GM21825 (cell line): ENCODE measurements at regions not wholly inside any gene's neighbourhood (a gene's known extent, or its start where the extent isn't known, plus 50 kb on each side); places are given as distances from the start of the nearest gene placed in this dataset.

Source experiments
- ATAC-seq: cut with Tn5 transposase; IDR thresholded peaks from one replicate; pipeline ENCODE4 v1.9.1; 2021; ENCODE audit warnings: mild to moderate bottlenecking, moderate library complexity; ENCODE audit not compliant: unreplicated experiment

DNA sequence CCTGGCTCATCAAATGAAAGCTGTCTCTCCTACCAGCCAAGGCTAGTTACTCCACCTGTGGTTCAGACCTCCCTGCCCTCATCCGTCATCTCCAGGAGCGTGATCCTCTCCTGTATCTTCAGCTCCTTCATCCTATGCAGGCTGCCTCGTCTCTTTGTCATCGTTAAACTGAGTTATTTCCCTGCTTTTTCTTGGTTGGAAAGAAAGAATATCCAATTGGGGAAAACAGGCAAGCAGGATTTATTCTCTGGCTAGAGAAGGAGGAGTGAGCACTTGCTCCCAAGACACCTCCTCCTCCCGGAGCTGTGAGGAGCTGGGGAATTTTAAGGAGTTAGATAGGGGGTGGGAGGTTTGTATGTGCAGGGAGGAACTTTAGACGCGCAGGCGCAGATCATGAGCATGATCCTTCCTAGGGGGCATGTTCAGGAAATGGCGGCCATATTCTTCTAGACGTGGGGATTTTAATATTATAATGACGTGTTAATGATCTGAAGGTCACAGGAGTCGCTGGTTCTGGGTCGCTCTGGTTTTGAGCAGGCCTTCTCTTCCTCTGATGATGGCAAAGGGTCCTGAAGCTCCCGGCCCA, 156.4 kb upstream of the KL start:
- no peak for ATAC-seq

DNA sequence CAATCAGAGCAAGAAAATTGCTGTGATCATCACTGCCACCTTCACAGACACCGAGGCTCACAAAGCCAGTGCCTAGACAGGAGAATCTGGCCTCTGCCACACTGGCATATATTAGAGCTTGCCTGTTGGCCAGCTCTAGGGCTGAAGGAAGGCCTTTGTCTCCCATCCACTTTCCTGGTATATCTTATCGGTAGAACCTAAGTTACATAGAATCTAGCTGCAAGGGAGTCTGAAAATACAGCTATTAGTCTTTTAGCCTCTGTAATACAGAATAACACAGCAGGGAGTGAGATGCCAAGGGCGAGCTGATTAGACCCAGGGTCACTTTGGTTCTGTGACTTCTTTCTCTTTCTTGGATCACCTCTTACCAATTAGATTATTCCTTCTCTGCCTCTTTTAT, 154.9 kb upstream of the KL start:
- ATAC-seq, result no peak

DNA sequence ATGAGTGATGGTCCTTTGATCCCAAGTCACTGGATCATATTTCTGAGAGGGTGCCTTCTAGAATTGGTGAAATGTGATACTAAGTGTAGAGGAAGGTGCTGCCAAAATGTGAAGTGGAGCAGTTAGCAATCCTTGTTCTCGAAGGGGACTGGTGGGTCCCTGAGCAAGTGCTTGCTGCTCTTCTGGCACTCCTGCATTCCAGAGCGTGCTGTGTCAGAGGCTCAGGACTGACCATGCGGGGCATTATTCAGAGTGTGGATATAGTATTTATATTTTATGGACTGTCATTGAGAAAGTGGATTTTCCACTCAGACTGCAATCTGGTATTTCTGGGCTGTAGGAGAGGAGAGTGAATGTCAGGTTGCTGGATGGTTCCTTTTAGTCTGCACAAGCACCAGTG, 152.6 kb upstream of the KL start:
- ATAC-seq, result no peak

DNA sequence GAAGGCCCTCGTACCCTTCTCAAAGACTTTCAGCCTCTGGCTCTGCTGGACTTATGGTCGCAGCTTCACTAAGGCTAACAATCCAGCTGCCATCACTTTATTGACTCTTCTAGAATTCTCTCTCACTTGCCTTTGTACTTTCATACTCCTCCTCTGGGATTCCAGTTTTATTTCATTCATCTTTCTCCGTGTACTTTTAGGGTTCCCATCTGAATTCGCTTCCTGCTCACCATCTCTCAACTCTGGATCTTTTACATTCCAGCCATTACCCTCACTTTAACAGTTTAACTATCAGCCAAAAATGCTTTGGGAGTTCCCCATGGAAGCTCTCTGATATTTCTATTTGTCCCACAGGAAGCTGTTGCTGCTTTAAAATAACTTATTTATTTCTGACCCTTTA, 149.3 kb upstream of the KL start:
- ATAC-seq, result no peak

DNA sequence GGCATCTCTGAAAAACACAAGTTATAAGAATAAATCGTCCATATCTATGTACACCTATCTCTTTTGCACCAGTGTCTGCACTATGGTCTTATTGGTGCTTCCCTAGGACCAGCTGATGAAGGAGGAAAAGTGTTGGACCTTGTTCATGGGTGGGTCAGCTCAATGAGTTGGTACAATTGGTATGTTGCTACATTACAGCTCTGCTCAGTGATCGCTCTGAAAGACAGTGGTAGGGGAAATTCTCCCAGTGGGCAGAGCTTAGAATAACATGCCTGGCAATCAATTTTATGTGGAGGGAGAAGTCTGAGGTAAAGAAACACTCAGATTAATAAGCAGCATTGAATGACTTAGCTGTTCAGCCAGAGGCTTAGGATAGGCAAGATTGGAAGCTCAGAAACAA, 138.7 kb upstream of the KL start:
- no peak for ATAC-seq

DNA sequence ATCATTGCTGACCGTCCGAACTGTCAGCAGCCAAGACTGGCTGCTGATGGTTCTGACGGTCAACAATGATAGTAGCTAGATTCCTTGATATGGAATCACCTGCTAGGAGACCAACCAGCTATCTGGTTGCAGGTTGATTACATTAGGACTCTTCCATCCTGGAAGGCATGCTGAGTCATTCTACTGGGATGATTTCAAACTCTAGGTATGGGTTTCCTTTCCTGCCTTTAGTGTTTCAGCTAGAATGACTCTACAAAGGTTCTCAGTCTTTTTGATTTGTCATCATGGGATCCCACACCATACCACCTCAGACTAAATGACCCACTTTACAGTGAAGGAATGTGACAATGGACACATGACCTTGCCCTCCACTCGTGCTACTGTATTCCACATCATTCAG, 138.1 kb upstream of the KL start:
- no peak for ATAC-seq

DNA sequence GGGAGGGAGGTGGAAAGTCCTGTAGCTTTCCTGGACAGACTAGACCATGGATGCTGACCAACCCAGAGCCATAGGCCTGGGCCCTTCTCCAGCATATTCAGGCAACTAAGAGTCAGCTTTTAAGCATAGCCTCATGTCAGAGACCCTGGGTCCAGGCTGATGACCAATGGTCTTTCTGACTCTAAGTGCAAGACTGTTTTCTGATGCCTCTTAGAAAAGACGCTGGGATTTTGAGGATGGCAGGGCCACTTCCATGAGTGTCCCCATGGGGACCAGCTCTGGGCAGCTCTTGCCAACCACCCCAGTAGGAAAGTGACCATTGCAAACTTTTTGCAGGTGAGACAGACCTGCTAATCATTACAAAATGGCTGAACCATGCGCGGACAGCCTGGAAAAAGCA, 135.6 kb upstream of the KL start:
- ATAC-seq, result no peak

DNA sequence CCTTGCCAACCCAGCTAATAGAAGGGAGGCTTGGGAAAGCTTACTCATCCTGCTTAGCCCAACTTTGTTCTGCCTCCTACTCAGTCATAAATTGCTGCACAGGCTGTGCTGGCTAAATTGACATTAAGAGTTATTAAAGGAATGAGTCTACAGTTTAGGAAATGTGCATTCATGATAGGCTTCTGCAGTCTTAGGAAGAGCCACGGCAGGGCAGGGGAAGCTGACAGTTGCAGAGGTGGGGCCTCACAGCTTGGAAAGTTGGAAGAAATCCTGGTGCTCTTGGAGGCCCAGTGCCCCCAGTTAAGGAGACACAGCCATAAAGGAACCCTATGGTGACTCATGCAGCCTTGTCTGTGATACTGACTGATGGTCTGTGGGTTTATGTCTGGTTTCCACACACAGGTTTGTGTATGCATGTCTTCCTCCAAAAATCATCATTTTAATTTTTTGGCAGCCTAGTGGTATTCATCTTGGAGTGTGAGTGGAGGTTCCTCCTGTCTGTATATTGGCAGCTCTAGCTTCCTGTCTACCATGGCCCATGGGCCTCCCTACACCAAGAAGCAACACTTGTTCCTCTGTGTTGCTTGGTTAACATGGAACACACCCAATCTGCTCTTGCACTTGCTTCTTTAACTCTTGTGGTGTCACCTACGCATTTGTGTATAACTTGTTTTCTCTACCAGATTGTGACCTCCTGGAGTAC, 135.0 kb upstream of the KL start:
- ATAC-seq, result no peak

DNA sequence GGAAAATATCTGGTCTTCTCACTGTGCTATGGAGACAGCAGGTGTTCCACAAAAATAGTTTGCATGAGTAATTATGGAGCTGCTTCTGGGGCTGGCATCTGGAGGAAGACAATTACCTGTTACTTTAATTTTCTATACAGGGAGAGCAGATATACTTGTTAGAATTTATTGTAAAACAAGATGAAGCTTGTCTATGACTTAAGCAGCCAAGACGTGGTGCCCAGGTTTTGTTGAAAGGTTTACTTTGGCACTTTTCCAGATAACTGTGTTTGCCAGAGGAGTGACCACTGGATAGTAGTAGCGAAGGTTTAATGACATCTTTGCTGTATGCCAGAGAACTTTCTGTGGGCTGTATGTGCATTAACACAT, 134.5 kb upstream of the KL start:
- no peak for ATAC-seq

DNA sequence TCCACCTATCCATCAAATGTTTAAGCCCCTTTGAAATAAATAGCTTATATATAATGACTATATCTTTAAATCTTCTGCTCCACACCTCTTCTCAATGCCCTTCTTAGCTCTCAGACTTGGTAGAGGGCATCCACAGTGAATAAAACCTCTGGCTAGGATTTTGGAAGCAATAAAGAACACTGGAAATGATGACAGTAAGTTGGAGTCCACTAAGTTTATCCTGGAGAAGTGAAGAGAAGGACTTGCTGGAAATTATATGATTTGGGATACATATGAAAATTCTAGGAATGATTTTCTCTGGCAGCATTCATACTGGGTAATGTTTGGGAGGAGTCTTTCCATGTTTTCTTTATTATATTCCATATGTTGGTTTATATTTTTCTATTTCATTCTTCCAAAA, 133.5 kb upstream of the KL start:
- ATAC-seq, result no peak

DNA sequence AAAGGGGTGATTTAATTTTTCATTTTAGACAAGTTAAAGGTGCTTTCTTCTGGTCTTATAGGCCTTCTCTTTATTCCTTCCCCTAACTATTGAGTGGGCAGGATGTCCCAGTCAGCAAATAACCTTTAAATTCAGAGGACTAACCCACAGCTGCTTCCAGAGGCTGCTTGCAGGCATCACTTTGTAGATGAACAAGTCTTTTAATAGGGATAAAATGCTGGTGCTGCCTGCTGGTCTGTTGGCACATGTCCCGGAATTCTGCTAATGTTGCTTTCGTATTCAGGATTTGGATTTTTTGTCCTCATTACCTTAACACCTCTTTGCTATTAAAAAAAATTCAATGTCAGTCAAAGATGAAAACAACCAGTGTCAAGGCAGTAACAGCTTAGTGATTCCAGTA, 132.7 kb upstream of the KL start:
- no peak for ATAC-seq

DNA sequence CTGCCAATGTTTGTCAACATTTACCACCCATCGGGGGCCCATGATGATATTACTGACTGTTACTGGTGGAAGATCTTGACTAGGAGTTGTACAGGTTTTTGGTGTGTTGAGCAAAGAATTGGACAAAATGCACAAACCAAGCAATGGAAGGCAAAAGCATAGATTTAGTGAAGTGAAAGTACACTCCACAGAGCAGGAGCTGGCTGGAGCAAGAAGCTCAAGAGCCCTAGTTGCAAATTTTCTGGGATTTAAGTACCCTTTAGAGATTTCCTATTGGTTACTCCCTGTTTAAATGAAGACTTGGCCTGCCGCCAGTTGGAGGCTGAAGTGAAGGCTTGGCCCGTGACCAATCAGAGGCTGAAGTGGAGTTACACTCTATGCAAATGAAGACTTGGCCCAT, 128.6 kb upstream of the KL start:
- no peak for ATAC-seq

DNA sequence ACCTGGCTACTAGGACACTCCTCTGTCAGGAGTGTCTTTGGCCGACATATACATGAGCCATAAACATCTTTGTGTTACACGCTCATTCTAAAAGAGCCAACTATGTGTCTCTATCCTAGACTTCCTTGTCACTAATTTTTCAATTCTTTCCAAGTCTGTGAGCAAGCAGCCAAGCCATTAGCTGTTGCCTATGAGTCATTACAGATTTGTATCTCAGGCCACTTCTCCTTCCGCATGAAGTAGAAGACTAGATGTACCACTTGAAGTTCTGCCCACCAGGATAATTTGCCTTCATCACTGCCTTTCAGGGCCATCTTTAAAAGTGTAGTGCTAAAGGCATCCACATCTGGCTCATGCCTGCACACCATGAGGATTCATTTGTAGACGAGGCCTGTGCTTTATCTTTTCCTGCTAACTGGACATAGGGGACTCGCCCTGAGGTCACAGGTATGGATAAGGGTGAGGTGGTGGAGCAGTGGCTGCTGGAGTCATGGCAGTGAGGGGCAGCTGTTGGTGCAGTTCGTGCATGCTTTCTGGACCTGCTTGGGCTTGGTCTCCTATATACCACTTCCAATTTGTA, 126.1 kb upstream of the KL start:
- no peak for ATAC-seq

DNA sequence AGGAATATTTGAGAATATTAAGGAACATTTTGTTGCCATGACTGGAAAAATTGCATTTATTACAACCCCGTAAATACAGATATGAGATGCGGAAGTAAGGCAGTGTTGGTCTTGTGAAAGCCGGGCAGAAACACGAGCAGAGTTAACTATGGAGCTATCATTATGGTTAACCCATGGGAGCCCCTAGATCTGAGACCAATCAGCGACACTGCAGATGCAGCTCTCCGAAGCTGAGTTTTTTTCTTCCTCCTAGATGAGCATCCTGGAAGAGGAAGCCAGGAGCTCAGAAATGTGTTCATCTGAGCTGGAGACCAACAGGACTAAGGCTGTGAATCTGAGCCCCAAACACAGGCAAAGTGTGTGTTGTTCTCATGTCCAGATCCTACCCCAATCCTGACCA, 123.0 kb upstream of the KL start:
- ATAC-seq, result no peak

DNA sequence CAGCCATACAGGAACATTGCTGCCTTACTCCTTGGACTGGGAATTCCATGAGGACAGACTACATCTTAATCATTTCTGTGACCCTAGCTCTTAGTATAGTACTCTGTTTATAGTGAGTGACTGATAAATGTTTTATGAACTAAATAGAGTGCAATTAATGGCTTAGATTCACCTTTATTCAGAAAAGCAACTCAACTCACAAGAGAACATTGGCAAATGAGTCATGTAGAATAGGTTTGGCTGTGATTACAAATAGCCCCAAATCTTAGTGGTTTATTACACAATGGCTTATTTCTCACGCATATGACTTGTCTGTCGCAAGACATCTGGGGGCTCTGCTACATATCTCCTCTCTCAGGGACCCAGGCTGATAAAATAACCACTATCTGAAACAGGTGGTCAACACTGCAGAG, 121.6 kb upstream of the KL start:
- no peak for ATAC-seq

DNA sequence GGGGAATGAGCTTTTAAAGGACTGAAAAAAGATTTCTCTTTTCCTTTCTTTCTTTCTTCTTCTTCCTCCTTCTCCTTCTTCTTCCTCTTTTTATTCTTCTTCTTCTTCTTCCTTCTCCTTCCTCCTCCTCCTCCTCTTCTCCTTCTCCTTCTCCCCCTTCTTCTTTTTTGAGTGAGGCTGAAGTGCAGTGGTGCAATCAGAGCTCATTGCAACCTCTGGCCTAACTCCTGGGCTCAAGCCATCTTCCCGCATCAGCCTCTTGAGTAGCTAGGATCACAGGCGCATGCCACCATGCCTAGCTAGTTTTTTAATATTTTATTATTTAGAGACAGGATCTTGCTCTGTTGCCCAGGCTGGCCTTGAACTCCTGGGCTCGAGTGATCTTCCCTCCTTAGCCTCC, 120.9 kb upstream of the KL start:
- no peak for ATAC-seq

DNA sequence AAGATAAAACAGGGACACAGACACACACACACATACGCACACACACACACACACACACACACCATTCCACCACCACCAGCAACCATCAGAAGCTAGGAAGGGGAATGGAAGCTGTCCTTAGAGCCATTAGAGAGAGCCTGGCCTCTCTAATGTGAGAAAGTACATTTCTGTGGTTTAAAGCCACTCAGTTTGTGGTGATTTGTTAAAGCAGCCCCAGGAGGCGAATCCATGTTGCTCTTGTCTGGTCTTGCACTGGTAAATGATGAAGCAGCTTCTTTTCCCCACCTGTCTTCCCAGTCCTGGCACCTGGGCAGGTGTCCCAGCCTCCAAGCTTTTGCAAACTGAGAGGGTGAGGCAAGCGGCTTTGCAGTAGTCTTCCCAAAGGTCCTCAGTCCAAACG, 118.9 kb upstream of the KL start:
- ATAC-seq, result no peak

DNA sequence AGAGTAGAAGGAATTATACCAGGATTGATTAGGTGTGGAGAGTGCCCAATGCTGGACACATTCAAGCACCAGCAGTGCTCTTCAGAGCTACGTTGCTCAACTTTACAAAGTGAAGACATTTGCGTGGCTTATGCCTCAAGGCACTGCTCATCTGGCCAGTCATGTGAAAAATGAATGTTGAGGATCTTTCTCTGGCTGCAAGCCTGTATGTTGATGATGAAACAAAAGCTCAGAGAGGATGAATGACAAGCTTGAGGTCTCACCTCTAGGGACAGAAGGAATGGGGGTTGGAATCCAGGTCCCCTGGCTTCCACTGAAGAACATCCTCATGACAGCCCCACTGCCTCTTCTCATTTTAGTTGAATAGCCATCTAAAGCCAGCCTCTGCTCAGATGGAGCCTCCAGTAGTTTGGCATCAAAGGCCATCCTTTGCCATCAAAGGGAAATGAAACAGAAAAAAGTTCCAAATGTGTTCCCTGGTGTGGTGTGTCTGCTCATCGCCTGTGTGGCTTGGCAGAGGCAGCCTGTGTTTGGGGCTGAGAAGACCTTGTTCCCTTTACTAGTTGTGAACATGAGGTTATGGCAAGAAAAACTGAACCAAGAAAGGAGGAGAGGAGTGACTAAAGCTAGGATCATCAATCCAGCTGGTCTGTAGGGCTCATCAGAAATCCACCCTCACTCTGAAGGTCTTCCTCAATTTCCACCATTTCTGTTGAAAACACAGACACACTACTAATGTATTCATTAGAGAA, 114.0 kb upstream of the KL start:
- no peak for ATAC-seq

DNA sequence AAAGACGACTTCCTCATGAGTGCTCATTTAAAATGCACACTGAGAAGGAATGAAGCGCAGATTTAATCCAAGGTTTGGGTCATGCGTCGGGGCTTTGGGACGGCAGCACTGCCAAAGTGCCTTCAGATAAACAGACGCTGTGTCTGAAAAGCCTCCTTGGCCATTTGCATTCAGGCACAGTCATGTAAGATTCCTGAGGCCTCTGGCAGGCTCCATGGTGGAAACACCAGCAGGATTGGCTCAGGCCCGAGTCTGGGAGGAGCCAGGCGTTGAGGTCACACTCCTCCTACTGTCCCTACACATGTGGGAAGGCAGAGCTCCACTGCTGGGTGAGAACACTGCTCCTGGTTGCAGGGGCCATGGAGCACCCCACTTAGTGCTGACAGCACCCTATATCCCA, 113.3 kb upstream of the KL start:
- ATAC-seq, result no peak

DNA sequence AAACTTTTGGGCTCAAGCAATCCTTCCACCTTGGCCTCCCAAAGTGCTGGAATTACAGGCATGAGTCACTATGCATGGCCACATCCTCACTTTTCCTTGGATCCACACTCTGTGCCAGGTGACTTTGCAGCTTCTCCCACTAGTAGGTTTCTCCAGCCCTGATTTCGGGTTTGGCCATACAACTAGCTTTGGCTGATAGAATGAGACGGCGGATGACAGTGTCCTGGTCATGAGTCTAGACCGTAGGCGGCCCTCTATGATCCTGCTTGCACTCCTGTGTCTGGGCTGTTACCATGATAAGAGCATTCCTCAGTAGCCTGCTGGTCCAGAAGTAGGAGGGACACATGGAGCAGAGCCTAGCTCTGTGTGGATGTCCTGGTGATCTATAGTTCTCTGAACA, 112.5 kb upstream of the KL start:
- ATAC-seq, result no peak

DNA sequence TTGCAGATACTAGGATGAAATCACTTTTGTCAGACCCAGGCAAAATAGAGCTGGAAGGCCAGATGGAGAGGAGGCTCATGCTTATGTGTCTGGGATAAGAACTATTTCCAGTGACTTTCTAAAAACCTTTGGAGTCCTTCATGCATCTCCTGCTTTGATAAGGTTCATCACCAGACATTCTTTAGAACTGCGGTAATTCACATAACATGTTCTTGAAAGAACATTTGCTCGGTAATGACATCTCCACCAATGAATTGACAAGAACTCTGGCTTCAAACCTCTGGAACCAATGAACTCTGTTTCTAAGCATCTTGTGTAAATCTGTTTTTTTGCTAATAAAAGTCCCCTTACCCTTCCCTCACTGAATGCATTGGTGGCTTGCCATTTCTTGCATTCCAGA, 112.0 kb upstream of the KL start:
- no peak for ATAC-seq
